ENCODE measurements at regions not wholly inside any gene's neighbourhood (a gene's known extent, or its start where the extent isn't known, plus 50 kb on each side); places are given as distances from the start of the nearest gene placed in this dataset.

DNA sequence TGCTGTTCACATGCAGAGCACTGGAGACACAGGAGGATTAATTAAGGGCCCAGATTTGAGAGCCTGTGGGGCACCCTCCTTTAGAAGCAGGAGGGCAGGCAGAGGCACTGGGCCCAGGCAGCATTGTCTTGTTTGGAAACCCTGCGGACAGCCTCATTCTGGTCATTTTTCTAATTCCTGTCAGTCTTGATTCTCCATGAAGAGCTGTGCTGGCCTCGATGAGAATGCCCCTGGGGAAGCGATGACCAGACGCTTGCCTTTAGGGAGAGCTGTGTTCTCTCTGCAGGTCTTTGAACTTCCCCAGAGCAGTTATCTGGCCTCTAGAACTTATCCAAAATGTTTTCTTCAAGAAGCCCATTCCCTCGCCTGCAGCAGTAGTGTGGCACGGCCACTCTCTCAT lies 117.8 kb upstream of the PTCH1 start:
- Mint-ChIP-seq H3K27ac (no peak overlapping the region), H3K27me3 (ENCODE audit: low read depth) (peaks cover 25% of the 10 kb centered on the region), H3K4me3 (ENCODE audit: low read depth) (no peak overlapping the region), H3K9me3 (no peaks in the 10 kb centered on the region), H3K4me1 (ENCODE audit: low read depth) (no peaks in the 10 kb centered on the region), H3K36me3 (ENCODE audit: low read depth) (no peaks in the 10 kb centered on the region)
- intact Hi-C loops (cut with micrococcal nuclease) = no loop called here
- no peak for DNase-seq (ENCODE audit: low spot score)

DNA sequence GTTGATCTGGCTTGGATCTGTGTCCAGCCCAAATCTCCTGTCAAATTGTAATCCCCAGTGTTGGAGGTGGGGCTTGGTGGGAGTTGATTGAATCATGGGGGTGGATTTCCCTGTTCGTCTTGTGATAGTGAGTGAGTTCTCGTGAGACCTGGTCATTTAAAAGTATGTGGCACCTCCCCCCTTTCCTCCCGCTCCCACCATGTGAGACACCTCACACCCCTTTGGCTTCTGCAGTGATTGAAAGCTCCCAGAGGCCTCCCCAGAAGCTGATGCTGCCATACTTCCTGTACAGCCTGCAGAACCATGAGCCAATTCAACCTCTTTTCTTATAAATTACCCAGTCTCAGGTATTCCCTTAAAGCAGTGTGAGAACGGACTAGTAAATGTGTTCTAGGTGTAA lies 117.3 kb upstream of the PTCH1 start:
- H3K9me3 Mint-ChIP-seq = no peaks in the 10 kb centered on the region
- H3K4me3 Mint-ChIP-seq (ENCODE audit: low read depth) = no peak overlapping the region
- intact Hi-C loops (cut with micrococcal nuclease) = no loop called here
- H3K27me3 Mint-ChIP-seq (ENCODE audit: low read depth) = peaks cover 23% of the 10 kb centered on the region
- H3K27ac Mint-ChIP-seq = no peak overlapping the region
- no peaks in the 10 kb centered on the region for H3K4me1 Mint-ChIP-seq (ENCODE audit: low read depth)
- no peaks in the 10 kb centered on the region for H3K36me3 Mint-ChIP-seq (ENCODE audit: low read depth)
- DNase-seq (ENCODE audit: low spot score) = no peak

DNA sequence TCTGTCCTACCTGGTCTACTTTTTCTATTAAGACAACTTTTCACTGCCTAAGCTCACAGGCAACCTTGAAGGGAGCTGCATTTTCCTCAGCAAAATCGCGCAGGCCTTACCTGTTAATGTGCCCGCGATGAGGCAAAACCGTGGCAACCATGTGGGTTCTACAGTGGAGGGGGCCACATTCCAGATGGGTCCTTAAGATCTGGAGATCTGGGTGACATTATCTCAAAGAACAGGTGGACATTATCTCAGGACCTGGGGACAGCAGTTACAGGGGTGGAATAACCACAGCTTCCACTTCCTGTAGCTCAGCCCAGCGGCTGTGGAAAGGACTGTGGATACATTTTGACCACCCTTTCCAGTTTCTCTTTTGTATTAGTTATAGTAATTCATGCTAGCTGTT lies 112.8 kb upstream of the PTCH1 start:
- H3K4me1 Mint-ChIP-seq (ENCODE audit: low read depth) = peaks cover 7% of the 10 kb centered on the region
- H3K36me3 Mint-ChIP-seq (ENCODE audit: low read depth) = no peaks in the 10 kb centered on the region
- peaks cover 5% of the 10 kb centered on the region for H3K9me3 Mint-ChIP-seq
- H3K4me3 Mint-ChIP-seq (ENCODE audit: low read depth) = no peak overlapping the region
- DNase-seq (ENCODE audit: low spot score) = no peak
- no peak overlapping the region for H3K27ac Mint-ChIP-seq
- H3K27me3 Mint-ChIP-seq (ENCODE audit: low read depth) = peaks cover 4% of the 10 kb centered on the region
- intact Hi-C loops (cut with micrococcal nuclease) = no loop called here

DNA sequence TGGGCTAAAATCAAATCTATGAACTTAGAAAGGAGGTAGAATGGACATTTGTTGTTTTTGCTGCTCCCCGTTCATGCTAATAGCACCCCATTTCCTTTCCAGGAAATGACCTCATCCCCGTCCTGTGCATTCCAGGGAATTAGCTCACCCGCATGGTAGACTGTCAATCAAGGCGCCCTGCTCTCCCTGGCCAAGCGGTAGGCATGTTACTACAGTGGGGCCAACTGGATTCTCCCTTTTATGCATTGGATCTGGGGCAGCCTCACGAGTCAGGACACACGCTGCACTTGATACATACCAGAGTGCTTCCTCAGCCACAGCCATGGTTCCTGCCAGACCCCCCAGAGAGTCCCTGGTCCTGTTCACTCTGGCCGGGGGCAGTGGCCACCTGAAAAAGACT lies 111.0 kb upstream of the PTCH1 start:
- Mint-ChIP-seq H3K4me1 (ENCODE audit: low read depth) (peaks cover 7% of the 10 kb centered on the region), H3K27me3 (ENCODE audit: low read depth) (peaks cover 4% of the 10 kb centered on the region), H3K9me3 (peaks cover 5% of the 10 kb centered on the region), H3K36me3 (ENCODE audit: low read depth) (no peaks in the 10 kb centered on the region), H3K27ac (no peak overlapping the region), H3K4me3 (ENCODE audit: low read depth) (no peak overlapping the region)
- no peak for DNase-seq (ENCODE audit: low spot score)
- intact Hi-C loops (cut with micrococcal nuclease) = loop anchor here (1.0 kb wide), 1 partner anchor 96 kb away; no protein-coding TSS in a partner anchor

DNA sequence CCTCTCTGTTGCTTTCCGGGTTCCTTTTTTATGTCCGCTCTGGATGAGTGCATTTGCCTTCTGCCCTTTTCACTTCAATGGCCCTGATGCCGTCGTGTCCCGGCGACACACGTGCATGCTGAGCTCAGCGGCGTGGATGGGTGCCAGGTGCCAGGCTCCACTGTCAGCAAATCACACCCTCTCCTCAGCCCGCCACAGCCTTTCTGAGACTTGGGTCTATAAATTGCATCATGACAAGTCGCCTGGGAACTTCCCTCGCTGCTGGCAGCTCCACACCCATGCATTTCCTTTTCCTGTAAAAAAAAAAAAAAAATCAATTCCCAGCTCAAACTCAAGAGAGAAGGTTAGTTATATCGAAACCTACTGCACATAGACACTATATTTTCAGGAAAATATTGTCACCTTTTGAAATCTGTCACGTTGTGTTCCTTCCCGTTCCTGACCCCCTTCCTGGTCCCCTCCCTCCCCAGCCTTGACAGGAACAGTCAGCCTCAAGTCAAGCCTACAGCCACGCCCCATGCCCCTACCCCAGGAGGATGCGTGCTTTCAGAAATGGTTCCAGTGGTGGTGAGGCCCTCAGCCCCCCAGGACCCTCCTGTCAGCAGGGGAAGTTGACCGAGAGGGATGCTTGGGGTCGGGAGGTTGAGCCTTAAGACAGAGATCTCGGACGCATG lies 110.3 kb upstream of the PTCH1 start:
- no peak for DNase-seq (ENCODE audit: low spot score)
- Mint-ChIP-seq H3K4me3 (ENCODE audit: low read depth) (no peak overlapping the region), H3K36me3 (ENCODE audit: low read depth) (no peaks in the 10 kb centered on the region), H3K27ac (no peak overlapping the region), H3K4me1 (ENCODE audit: low read depth) (peaks cover 7% of the 10 kb centered on the region), H3K27me3 (ENCODE audit: low read depth) (peaks cover 4% of the 10 kb centered on the region), H3K9me3 (peaks cover 5% of the 10 kb centered on the region)
- intact Hi-C loops (cut with micrococcal nuclease) = loop anchor here (1.0 kb wide), 1 partner anchor 97 kb away; no protein-coding TSS in a partner anchor

DNA sequence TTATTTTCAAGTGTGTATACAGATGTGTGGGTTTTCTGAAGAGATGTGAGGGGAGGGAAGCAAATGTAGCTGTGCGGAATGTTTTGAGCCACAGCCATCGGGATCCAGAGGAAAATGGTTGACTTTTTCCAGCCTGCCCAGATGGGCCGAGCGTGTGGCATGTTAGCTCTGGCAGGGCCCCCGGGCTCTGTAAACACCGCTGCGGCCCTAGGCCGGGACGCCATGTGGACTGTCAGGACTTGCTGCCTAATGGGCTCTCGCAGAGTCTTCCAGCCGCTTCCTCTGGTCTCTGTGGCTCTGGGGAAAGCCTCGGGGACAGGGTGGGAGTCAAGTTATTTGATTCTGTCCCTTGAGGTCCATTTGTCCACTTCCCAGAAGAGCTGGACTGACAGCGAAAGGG lies 109.6 kb upstream of the PTCH1 start:
- Mint-ChIP-seq H3K27me3 (ENCODE audit: low read depth) (peaks cover 2% of the 10 kb centered on the region), H3K9me3 (peaks cover 5% of the 10 kb centered on the region), H3K4me1 (ENCODE audit: low read depth) (peaks cover 7% of the 10 kb centered on the region), H3K36me3 (ENCODE audit: low read depth) (no peaks in the 10 kb centered on the region), H3K4me3 (ENCODE audit: low read depth) (no peak overlapping the region), H3K27ac (no peak overlapping the region)
- intact Hi-C loops (cut with micrococcal nuclease) = no loop called here
- no peak for DNase-seq (ENCODE audit: low spot score)

DNA sequence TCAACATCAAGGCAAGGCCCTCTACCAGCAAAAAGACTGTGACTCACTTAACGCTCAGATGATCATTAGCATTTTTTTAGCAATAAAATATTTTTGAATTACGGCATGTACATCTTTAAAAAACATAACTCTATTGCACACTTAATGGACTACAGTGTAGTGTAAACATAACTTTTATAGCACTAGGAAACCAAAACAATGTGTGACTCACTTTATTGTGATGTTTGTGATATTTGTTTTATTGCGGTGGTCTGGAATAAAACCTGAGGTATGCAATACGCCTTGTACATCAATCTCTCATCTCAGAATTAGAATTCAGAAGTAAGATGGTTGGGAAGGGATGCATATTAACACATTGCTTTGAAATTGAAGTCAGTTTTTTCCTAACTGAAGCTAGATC lies 106.9 kb upstream of the PTCH1 start:
- DNase-seq (ENCODE audit: low spot score) = no peak
- intact Hi-C loops (cut with micrococcal nuclease) = no loop called here
- no peak overlapping the region for H3K4me3 Mint-ChIP-seq (ENCODE audit: low read depth)
- H3K27me3 Mint-ChIP-seq (ENCODE audit: low read depth) = peaks cover 2% of the 10 kb centered on the region
- H3K27ac Mint-ChIP-seq = no peak overlapping the region
- peaks cover 7% of the 10 kb centered on the region for H3K4me1 Mint-ChIP-seq (ENCODE audit: low read depth)
- H3K36me3 Mint-ChIP-seq (ENCODE audit: low read depth) = no peaks in the 10 kb centered on the region
- peaks cover 5% of the 10 kb centered on the region for H3K9me3 Mint-ChIP-seq

DNA sequence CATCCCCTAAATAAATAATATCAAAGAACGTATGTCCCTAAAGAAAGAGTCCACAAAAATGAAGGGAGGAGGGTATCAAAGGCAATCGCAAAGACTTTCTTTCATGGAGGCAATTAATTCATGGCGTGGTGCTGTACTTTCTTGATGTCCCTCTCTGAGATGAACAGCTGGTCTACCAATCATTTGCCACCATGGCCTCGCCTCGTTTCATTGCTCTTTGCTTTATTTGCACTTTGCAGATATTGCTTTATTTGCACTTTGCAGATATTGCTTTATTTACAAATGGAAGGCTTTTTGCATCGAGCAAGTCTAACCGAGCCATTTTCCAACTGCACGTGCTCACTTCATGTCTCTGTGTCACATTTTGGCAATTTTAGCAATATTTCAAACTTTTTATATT lies 104.0 kb upstream of the PTCH1 start:
- no peak overlapping the region for H3K27ac Mint-ChIP-seq
- H3K27me3 Mint-ChIP-seq (ENCODE audit: low read depth) = peaks cover 4% of the 10 kb centered on the region
- intact Hi-C loops (cut with micrococcal nuclease) = no loop called here
- no peaks in the 10 kb centered on the region for H3K36me3 Mint-ChIP-seq (ENCODE audit: low read depth)
- no peaks in the 10 kb centered on the region for H3K4me1 Mint-ChIP-seq (ENCODE audit: low read depth)
- no peaks in the 10 kb centered on the region for H3K9me3 Mint-ChIP-seq
- DNase-seq (ENCODE audit: low spot score) = no peak
- H3K4me3 Mint-ChIP-seq (ENCODE audit: low read depth) = no peak overlapping the region

DNA sequence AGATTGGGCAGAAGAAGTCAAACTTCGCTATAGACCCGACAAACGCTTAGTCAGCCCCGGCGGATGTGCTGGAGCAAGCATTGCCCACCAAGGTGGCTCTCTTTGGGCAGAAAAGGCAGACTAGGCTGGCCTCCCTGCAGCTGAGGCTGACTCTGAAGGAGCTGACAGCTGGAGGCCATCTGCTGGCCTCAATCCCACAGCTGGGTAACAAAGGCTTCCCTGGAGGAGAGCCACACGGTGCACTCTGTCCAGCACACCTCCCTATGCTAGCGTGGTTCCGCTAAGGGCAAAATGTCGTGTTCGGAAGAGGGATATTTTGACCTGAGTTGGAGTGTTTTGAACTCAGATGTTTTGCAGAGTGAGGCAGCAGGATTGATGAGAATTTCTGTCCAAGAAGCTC lies 103.5 kb upstream of the PTCH1 start:
- H3K36me3 Mint-ChIP-seq (ENCODE audit: low read depth) = no peaks in the 10 kb centered on the region
- intact Hi-C loops (cut with micrococcal nuclease) = no loop called here
- H3K27ac Mint-ChIP-seq = no peak overlapping the region
- no peak overlapping the region for H3K4me3 Mint-ChIP-seq (ENCODE audit: low read depth)
- H3K4me1 Mint-ChIP-seq (ENCODE audit: low read depth) = no peaks in the 10 kb centered on the region
- no peak for DNase-seq (ENCODE audit: low spot score)
- no peaks in the 10 kb centered on the region for H3K9me3 Mint-ChIP-seq
- H3K27me3 Mint-ChIP-seq (ENCODE audit: low read depth) = peaks cover 4% of the 10 kb centered on the region

DNA sequence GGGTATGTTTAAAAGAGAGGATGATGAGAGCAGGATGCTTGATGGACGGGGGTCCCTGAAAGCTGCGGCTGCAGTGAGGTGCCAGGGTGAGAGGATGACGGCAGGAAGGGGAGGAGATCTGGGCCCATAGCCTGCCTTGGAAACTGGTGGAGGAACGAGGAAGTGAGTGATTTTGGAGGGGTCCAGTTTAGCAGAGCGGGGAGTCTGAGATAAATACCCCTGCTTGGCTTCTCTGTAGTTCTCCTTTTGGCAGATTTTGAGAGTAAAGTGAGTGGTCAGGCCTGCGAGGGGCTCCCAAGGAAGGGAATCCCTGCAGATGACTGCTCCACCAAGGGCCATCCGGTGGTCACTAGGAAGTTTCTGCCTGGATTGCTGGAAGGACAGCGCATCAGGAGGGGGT lies 98.5 kb upstream of the PTCH1 start:
- Mint-ChIP-seq H3K27ac (no peak overlapping the region), H3K4me3 (ENCODE audit: low read depth) (no peak overlapping the region), H3K27me3 (ENCODE audit: low read depth) (peaks cover 5% of the 10 kb centered on the region), H3K4me1 (ENCODE audit: low read depth) (no peaks in the 10 kb centered on the region), H3K36me3 (ENCODE audit: low read depth) (no peaks in the 10 kb centered on the region), H3K9me3 (no peaks in the 10 kb centered on the region)
- no peak for DNase-seq (ENCODE audit: low spot score)
- intact Hi-C loops (cut with micrococcal nuclease) = no loop called here

DNA sequence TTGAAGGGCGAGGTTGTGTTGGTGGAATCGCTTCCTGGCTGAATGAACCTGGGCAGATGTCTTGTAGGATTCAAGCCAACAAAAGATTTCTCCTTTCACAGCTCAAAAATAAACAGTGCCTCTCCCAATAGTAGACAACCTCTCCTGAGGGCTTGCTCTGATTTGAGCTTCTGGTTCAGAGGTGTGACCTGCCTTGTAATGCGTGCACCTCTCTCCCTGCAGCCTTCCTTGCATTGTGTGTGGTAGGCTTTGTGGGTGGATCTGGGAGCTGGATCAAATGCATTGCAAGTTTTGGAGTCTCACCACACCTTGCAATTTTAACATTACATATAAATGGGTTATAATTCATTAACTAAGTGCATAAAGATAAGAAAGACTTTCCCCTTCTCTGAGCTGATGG lies 96.9 kb upstream of the PTCH1 start:
- intact Hi-C loops (cut with micrococcal nuclease) = no loop called here
- no peak for DNase-seq (ENCODE audit: low spot score)
- Mint-ChIP-seq H3K4me1 (ENCODE audit: low read depth) (no peaks in the 10 kb centered on the region), H3K27me3 (ENCODE audit: low read depth) (peaks cover 5% of the 10 kb centered on the region), H3K9me3 (no peaks in the 10 kb centered on the region), H3K4me3 (ENCODE audit: low read depth) (no peak overlapping the region), H3K27ac (no peak overlapping the region), H3K36me3 (ENCODE audit: low read depth) (no peaks in the 10 kb centered on the region)

DNA sequence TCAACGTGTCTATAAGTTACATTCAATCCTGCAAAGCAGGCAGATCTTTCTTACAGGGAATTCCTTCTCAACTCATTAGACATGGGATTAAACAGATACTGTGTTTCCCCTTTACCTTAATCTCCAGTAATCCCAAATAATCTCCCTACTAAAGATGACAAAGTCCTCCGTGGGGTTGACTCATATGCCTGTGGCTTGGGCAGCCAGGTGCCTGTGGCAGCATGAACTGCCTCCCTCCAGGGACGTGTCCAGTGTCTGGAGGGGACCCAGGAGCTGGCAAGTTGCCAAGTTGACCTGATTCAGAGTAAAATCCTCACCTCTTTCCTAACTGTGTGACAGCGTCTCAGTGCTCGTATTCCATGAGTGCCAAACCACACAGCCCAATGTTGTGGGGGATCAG lies 94.6 kb upstream of the PTCH1 start:
- intact Hi-C loops (cut with micrococcal nuclease) = no loop called here
- Mint-ChIP-seq H3K4me3 (ENCODE audit: low read depth) (no peak overlapping the region), H3K27ac (no peak overlapping the region), H3K4me1 (ENCODE audit: low read depth) (no peaks in the 10 kb centered on the region), H3K36me3 (ENCODE audit: low read depth) (no peaks in the 10 kb centered on the region), H3K9me3 (no peaks in the 10 kb centered on the region), H3K27me3 (ENCODE audit: low read depth) (peaks cover 3% of the 10 kb centered on the region)
- DNase-seq (ENCODE audit: low spot score) = no peak

DNA sequence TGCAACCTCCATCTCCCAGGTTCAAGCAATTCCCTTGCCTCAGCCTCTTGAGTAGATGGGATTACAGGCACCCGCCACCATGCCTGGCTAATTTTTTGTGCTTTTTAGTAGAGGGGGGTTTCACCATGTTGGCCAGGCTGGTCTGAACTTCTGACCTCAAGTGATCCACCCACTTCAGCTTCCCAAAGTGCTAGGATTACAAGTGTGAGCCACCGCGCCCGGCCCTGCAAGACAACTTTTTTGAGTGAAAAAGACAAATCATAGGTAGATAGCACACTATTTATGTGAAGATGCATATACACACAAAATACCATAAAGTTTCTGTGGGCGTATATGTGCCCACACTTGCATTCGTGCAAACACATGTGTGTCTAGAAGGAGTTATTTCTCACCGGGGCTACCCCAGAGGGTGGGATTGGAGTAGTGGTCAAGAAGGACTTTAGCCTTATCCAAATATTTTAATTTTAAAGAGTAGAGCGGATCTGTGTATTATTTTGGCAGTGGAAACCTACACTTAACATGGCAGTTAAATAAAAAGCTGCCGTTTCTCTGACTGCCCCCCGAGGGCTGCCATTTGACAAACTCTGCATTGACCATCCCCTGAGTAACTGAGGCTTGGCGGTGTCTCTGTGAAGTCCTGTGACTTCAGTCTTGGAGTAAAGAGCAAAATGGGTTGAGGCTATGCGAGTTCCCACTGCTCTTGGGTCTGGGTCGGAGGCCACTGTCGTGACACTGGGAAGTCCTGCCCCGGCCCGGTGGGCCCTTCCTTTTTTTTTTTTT lies 93.4 kb upstream of the PTCH1 start:
- Mint-ChIP-seq H3K27me3 (ENCODE audit: low read depth) (peaks cover 3% of the 10 kb centered on the region), H3K27ac (no peak overlapping the region), H3K36me3 (ENCODE audit: low read depth) (no peaks in the 10 kb centered on the region), H3K4me3 (ENCODE audit: low read depth) (no peak overlapping the region), H3K9me3 (no peaks in the 10 kb centered on the region), H3K4me1 (ENCODE audit: low read depth) (no peaks in the 10 kb centered on the region)
- intact Hi-C loops (cut with micrococcal nuclease) = no loop called here
- no peak for DNase-seq (ENCODE audit: low spot score)
